WERI-Rb-1 (cell line): ENCODE measurements at regions not wholly inside any gene's neighbourhood (a gene's known extent, or its start where the extent isn't known, plus 50 kb on each side); places are given as distances from the start of the nearest gene placed in this dataset.

Experiments used
- DNase-seq: peaks from one replicate; pipeline ENCODE4 v3.0.0-alpha.2; 2020
- H3K27ac ChIP-seq: fragments of 250-450 bp; sonication (Bioruptor Pico); 2 replicates; pipeline ENCODE4 v1.5.1; 2020; ENCODE audit warnings: mild to moderate bottlenecking, moderate library complexity
- H3K27me3 ChIP-seq: fragments of 250-450 bp; sonication (Bioruptor Pico); 2 replicates; pipeline ENCODE4 v1.5.1; 2021; ENCODE audit warnings: mild to moderate bottlenecking, low read depth, moderate library complexity; ENCODE audit not compliant: insufficient read depth, severe bottlenecking
- H3K36me3 ChIP-seq: fragments of 250-450 bp; sonication (Bioruptor Pico); 2 replicates; pipeline ENCODE4 v1.5.1; 2020; ENCODE audit warnings: mild to moderate bottlenecking, moderate library complexity
- H3K4me3 ChIP-seq: 2 replicates; pipeline ENCODE4 v1.5.1; 2011; ENCODE audit warnings: low read depth, mild to moderate bottlenecking, control low read depth, low read length
- H3K9me3 ChIP-seq: fragments of 250-450 bp; sonication (Bioruptor Pico); 2 replicates; pipeline ENCODE4 v1.5.1; 2021; ENCODE audit warnings: mild to moderate bottlenecking, moderate library complexity; ENCODE audit not compliant: severe bottlenecking
- TF ChIP-seq, protein P1 (sequence below): IDR thresholded peaks from 2 replicates; pipeline ENCODE4 v1.5.1; 2011; ENCODE audit warnings: low read depth, mild to moderate bottlenecking, control low read depth, inconsistent platforms, low read length

GRCh38 chr6:133191323-133191722 lies 49.8 kb upstream of the EYA4 start:
- peaks cover 23% of the 10 kb centered on the region for H3K27me3 ChIP-seq
- TF ChIP-seq, protein P1, sequence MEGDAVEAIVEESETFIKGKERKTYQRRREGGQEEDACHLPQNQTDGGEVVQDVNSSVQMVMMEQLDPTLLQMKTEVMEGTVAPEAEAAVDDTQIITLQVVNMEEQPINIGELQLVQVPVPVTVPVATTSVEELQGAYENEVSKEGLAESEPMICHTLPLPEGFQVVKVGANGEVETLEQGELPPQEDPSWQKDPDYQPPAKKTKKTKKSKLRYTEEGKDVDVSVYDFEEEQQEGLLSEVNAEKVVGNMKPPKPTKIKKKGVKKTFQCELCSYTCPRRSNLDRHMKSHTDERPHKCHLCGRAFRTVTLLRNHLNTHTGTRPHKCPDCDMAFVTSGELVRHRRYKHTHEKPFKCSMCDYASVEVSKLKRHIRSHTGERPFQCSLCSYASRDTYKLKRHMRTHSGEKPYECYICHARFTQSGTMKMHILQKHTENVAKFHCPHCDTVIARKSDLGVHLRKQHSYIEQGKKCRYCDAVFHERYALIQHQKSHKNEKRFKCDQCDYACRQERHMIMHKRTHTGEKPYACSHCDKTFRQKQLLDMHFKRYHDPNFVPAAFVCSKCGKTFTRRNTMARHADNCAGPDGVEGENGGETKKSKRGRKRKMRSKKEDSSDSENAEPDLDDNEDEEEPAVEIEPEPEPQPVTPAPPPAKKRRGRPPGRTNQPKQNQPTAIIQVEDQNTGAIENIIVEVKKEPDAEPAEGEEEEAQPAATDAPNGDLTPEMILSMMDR = no peak
- no peaks in the 10 kb centered on the region for H3K36me3 ChIP-seq
- H3K27ac ChIP-seq = no peak overlapping the region
- H3K4me3 ChIP-seq = no peak overlapping the region
- DNase-seq = no peak
- H3K9me3 ChIP-seq = no peaks in the 10 kb centered on the region
